ENCODE measurements at regions not wholly inside any gene's neighbourhood (a gene's known extent, or its start where the extent isn't known, plus 50 kb on each side); places are given as distances from the start of the nearest gene placed in this dataset.

DNA sequence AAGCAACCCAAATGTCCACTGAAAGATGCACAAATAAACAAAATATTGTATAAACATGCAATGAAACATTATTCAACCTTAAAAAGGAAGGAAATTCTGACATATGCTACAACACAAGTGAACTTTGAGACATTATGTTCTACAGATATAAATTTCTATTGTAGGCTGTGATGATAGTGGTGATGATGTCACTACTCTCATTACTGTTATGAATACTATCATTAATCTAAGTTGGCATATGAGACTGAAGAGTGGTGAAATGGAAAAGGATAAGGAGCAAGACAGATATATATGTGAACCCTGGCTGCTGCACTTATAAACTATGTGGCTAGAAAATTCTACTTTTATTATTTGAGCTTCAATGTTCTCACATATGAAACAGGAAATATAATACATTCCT, 360.2 kb downstream of the TFAP2A start:
- no peaks in the 10 kb centered on the region for H3K23me2 ChIP-seq (ENCODE audit: insufficient read length, low read depth, low read length, poor library complexity, severe bottlenecking)
- no peak overlapping the region for H3K18ac ChIP-seq (ENCODE audit: insufficient read length, low read depth, low read length)
- H2BK120ac ChIP-seq (ENCODE audit: low read depth, low read length, poor library complexity, severe bottlenecking) = no peak overlapping the region
- no peaks in the 10 kb centered on the region for H3K9me3 ChIP-seq (ENCODE audit: control insufficient read depth, low read depth, low read length)
- no peak overlapping the region for H3K27ac Mint-ChIP-seq
- H3K27me3 ChIP-seq (ENCODE audit: insufficient read depth, low read length) = no peaks in the 10 kb centered on the region
- no peak overlapping the region for H3K27ac ChIP-seq (ENCODE audit: insufficient read length, low read depth, low read length)
- H2AK5ac ChIP-seq (ENCODE audit: insufficient read length, low read length) = no peak overlapping the region
- no peaks in the 10 kb centered on the region; the same call in 1 of the 2 replicates for H3K4me1 ChIP-seq (ENCODE audit: insufficient read depth, low read length)
- H3K9me3 Mint-ChIP-seq = peaks cover 4 to 6% of the 10 kb centered on the region in 2 experiments; a peak in 3 of 5 replicates
- H4K20me1 ChIP-seq (ENCODE audit: control insufficient read depth, insufficient read depth, insufficient read length) = no peaks in the 10 kb centered on the region
- DNase-seq = no peak
- no peak overlapping the region for H3K9ac ChIP-seq (ENCODE audit: extremely low read depth, insufficient read length, low read length)
- peaks cover 2% of the 10 kb centered on the region for H3K27me3 Mint-ChIP-seq (ENCODE audit: low read depth)
- no peak overlapping the region for H4K91ac ChIP-seq (ENCODE audit: insufficient read length, low read depth, low read length)
- H3T11ph ChIP-seq (ENCODE audit: low read length) = no peak overlapping the region
- H3K4me3 Mint-ChIP-seq = no peak overlapping the region
- H3K4ac ChIP-seq (ENCODE audit: low read depth, low read length) = no peak overlapping the region
- no peak overlapping the region for H3K23ac ChIP-seq (ENCODE audit: insufficient read length, low read depth, low read length)
- no peak overlapping the region for H4K5ac ChIP-seq (ENCODE audit: insufficient read length, low read depth, low read length)
- peaks cover 14 to 15% of the 10 kb centered on the region in 2 experiments for H3K4me1 Mint-ChIP-seq
- H4K8ac ChIP-seq (replicated peaks; ENCODE audit: insufficient read length, low read depth, low read length) = no peak overlapping the region
- no peaks in the 10 kb centered on the region for H3K79me2 ChIP-seq (ENCODE audit: insufficient read depth, low read length)
- H3K14ac ChIP-seq (ENCODE audit: insufficient read depth, low read length) = no peak overlapping the region
- no peak overlapping the region for H3K4me2 ChIP-seq (ENCODE audit: insufficient read depth, insufficient read length, low read length)
- TF ChIP-seq, protein P1, sequence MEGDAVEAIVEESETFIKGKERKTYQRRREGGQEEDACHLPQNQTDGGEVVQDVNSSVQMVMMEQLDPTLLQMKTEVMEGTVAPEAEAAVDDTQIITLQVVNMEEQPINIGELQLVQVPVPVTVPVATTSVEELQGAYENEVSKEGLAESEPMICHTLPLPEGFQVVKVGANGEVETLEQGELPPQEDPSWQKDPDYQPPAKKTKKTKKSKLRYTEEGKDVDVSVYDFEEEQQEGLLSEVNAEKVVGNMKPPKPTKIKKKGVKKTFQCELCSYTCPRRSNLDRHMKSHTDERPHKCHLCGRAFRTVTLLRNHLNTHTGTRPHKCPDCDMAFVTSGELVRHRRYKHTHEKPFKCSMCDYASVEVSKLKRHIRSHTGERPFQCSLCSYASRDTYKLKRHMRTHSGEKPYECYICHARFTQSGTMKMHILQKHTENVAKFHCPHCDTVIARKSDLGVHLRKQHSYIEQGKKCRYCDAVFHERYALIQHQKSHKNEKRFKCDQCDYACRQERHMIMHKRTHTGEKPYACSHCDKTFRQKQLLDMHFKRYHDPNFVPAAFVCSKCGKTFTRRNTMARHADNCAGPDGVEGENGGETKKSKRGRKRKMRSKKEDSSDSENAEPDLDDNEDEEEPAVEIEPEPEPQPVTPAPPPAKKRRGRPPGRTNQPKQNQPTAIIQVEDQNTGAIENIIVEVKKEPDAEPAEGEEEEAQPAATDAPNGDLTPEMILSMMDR (conservative IDR thresholded peaks at IDR 0.05) = no peak
- H2BK5ac ChIP-seq (ENCODE audit: insufficient read length, low read length) = no peak overlapping the region
- no peak overlapping the region for H2BK20ac ChIP-seq (ENCODE audit: low read depth, low read length, poor library complexity, severe bottlenecking)
- no peak overlapping the region for H2BK15ac ChIP-seq (ENCODE audit: low read depth, low read length)
- no peak overlapping the region for H2BK12ac ChIP-seq (ENCODE audit: insufficient read length, low read depth, low read length)
- H2AFZ ChIP-seq (ENCODE audit: low read length) = no peak overlapping the region
- H3K56ac ChIP-seq (ENCODE audit: insufficient read length, low read depth, low read length) = no peak overlapping the region
- H3K79me1 ChIP-seq (ENCODE audit: insufficient read depth, low read depth, low read length, poor library complexity, severe bottlenecking) = no peaks in the 10 kb centered on the region
- H3K36me3 Mint-ChIP-seq (ENCODE audit: insufficient read depth in 1 of 3, low read depth in 3 of 3) = 0 out of 7 replicates have a peak, but pooled peaks cover 0 to 5% (median 0%) of the 10 kb centered on the region in 3 experiments

Data from H9 (cell line).